Heart left ventricle (tissue), 13 donors: ENCODE measurements at regions not wholly inside any gene's neighbourhood (a gene's known extent, or its start where the extent isn't known, plus 50 kb on each side); places are given as distances from the start of the nearest gene placed in this dataset.

Experiments
- CTCF ChIP-seq, 12 donors: fragments of 200-600 bp; sonication (generic) in 4 of 12; IDR thresholded peaks; one replicate each; pipeline versions ENCODE4 v1.5.0 to v1.8.0; 2018 to 2022; ENCODE audit warnings: antibody characterized with exemption in 12 of 12, mild to moderate bottlenecking in 5 of 12
- POLR2A ChIP-seq, 2 donors: fragments of 450-650 bp; IDR thresholded peaks; one replicate each; pipeline ENCODE4 v1.6.1; 2017; ENCODE audit warnings: antibody characterized with exemption in 2 of 2, mild to moderate bottlenecking in 2 of 2, moderate library complexity in 2 of 2
- donor health status: ischemic (EF 13 %, LVEDD 7.1; RV severe dilation, severe dysfunction).
- donor health status: DM: no; HTN: yes; CAD: no.
- donor health status: DM: no; HTN: no; CAD: no.
- donor health status: ischemic (EF 25% LVEDD 6.9; RV normal size, moderate dysfunction).
- donor health status: ischemic (EF 25% LVEDD 5.7; RV mildly dilated, moderate dysfunction).
- donor health status: ischemic (EF 35%, LVEDD 5.7; RV mildly dilated, moderate dysfunction).
- donor health status: nonischemic (EF 11% LVEDD 7.7; RV severe dilation, severe dysfunction).
- donor health status: DM: yes; HTN: yes; CAD: no.
- donor health status: PGD.
- donor health status: ischemic (EF 29% LVEDD 5.4; RV normal size, mild dysfunction).
- donor health status: nonischemic (EF 23%, LVEDD 6.1; RV moderate dilation, normal function).

DNA sequence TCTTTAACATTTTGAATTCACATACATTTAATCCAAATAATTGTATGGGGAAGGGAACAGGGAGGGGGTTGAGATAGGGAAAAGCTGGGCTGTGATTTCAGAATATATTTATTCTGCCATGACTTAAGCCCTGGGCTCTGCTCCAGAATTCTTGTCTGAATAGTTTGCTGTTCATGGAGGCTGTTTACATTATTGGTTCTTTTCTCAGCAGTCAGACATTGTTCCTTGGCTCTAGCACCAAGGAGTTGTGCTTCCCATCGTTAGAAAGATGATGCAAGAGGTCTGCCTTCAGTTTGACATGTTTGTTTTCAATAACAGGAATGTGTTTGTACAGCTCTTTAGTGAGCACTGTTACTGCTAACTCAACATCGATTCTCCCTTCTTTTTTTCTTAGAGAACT is 198.8 kb upstream of the CDYL start:
- no peak for TF ChIP-seq POLR2A (IDR thresholded peaks at IDR 0.05)
- TF ChIP-seq CTCF (IDR thresholded peaks at IDR 0.05) = no peak
